HG02571 (cell line): ENCODE measurements at regions not wholly inside any gene's neighbourhood (a gene's known extent, or its start where the extent isn't known, plus 50 kb on each side); places are given as distances from the start of the nearest gene placed in this dataset.

Experiments
- ATAC-seq: cut with Tn5 transposase; IDR thresholded peaks from one replicate; pipeline ENCODE4 v1.9.1; 2021; ENCODE audit warnings: mild to moderate bottlenecking, moderate library complexity; ENCODE audit not compliant: unreplicated experiment

GRCh38 chr15:70508561-70509281, 254.6 kb downstream of the UACA start:
- ATAC-seq = no peak

- ATAC-seq = no peak
These were observed 255.5 kb downstream of the UACA start for GRCh38 chr15:70507772-70508371.

GRCh38 chr15:70505936-70506912, 257.1 kb downstream of the UACA start:
- ATAC-seq = no peak

- ATAC-seq = no peak
These were observed 257.9 kb downstream of the UACA start for GRCh38 chr15:70505411-70505919.

GRCh38 chr15:70504988-70505387, 258.4 kb downstream of the UACA start:
- ATAC-seq = no peak

GRCh38 chr15:70504299-70504951, 258.9 kb downstream of the UACA start:
- ATAC-seq = peak; percentile 45

GRCh38 chr15:70503798-70504298, 259.5 kb downstream of the UACA start:
- peak; percentile 9 for ATAC-seq

- peak; percentile 37 for ATAC-seq
These were observed 260.1 kb downstream of the UACA start for GRCh38 chr15:70503073-70503745.

- ATAC-seq = no peak
These were observed 260.8 kb downstream of the UACA start for GRCh38 chr15:70502529-70502928.

GRCh38 chr15:70501849-70502248, 261.5 kb downstream of the UACA start:
- no peak for ATAC-seq

- ATAC-seq = no peak
These were observed 262.1 kb downstream of the UACA start for GRCh38 chr15:70501121-70501727.

GRCh38 chr15:70499791-70500190, 263.6 kb downstream of the UACA start:
- ATAC-seq = no peak

GRCh38 chr15:70498096-70498626, 265.2 kb downstream of the UACA start:
- ATAC-seq = no peak

GRCh38 chr15:70497661-70498060, 265.7 kb downstream of the UACA start:
- ATAC-seq = no peak

GRCh38 chr15:70495991-70496599, 267.3 kb downstream of the UACA start:
- no peak for ATAC-seq

- no peak for ATAC-seq
These were observed 268.3 kb downstream of the UACA start for GRCh38 chr15:70494852-70495571.

GRCh38 chr15:70494517-70494851, 268.9 kb downstream of the UACA start:
- ATAC-seq = no peak

- no peak for ATAC-seq
These were observed 269.4 kb downstream of the UACA start for GRCh38 chr15:70493787-70494516.
